T-helper 1 cell treated with Interleukin-12 subunit alpha and Interleukin-12 subunit beta and Interleukin-4 antibody, amounts not matched to agents 30 μg/mL and 1 μg/mL, for 36 hours (primary cell): ENCODE measurements at regions not wholly inside any gene's neighbourhood (a gene's known extent, or its start where the extent isn't known, plus 50 kb on each side); places are given as distances from the start of the nearest gene placed in this dataset.

Experiments
- H3K27ac Mint-ChIP-seq: one replicate; pipeline ENCODE4 v1.8.0; 2021; ENCODE audit warnings: mild to moderate bottlenecking, mixed read lengths
- H3K27me3 Mint-ChIP-seq: one replicate; pipeline ENCODE4 v1.8.0; 2021; ENCODE audit warnings: low read depth, mixed read lengths
- H3K36me3 Mint-ChIP-seq: one replicate; pipeline ENCODE4 v1.8.0; 2021; ENCODE audit warnings: low read depth, mixed read lengths
- H3K4me1 Mint-ChIP-seq: one replicate; pipeline ENCODE4 v1.8.0; 2021; ENCODE audit warnings: low read depth, mixed read lengths
- H3K4me3 Mint-ChIP-seq: one replicate; pipeline ENCODE4 v1.8.0; 2021; ENCODE audit warnings: mild to moderate bottlenecking, moderate library complexity, mixed read lengths
- H3K9me3 Mint-ChIP-seq: one replicate; pipeline ENCODE4 v1.8.0; 2021; ENCODE audit warnings: mixed read lengths

- no peaks in the 10 kb centered on the region for H3K4me1 Mint-ChIP-seq
- H3K27ac Mint-ChIP-seq: no peak overlapping the region
- H3K4me3 Mint-ChIP-seq: no peak overlapping the region
- H3K36me3 Mint-ChIP-seq: no peaks in the 10 kb centered on the region
- H3K9me3 Mint-ChIP-seq: peaks cover 11% of the 10 kb centered on the region
- H3K27me3 Mint-ChIP-seq: no peaks in the 10 kb centered on the region
Measured at GRCh38 chr22:47582067-47582466, 819.6 kb downstream of the TBC1D22A start.

GRCh38 chr22:47580121-47580520 lies 817.7 kb downstream of the TBC1D22A start:
- peaks cover 11% of the 10 kb centered on the region for H3K9me3 Mint-ChIP-seq
- H3K4me3 Mint-ChIP-seq: no peak overlapping the region
- H3K36me3 Mint-ChIP-seq: no peaks in the 10 kb centered on the region
- no peaks in the 10 kb centered on the region for H3K4me1 Mint-ChIP-seq
- H3K27ac Mint-ChIP-seq: no peak overlapping the region
- H3K27me3 Mint-ChIP-seq: no peaks in the 10 kb centered on the region

- Mint-ChIP-seq H3K9me3 (peaks cover 6% of the 10 kb centered on the region), H3K4me3 (no peak overlapping the region), H3K27me3 (no peaks in the 10 kb centered on the region), H3K27ac (no peak overlapping the region), H3K36me3 (no peaks in the 10 kb centered on the region), H3K4me1 (no peaks in the 10 kb centered on the region)
Measured at GRCh38 chr22:47576908-47577307, 814.5 kb downstream of the TBC1D22A start.

GRCh38 chr22:47575291-47575690 lies 812.8 kb downstream of the TBC1D22A start:
- Mint-ChIP-seq H3K4me3 (no peak overlapping the region), H3K27me3 (no peaks in the 10 kb centered on the region), H3K36me3 (no peaks in the 10 kb centered on the region), H3K4me1 (no peaks in the 10 kb centered on the region), H3K9me3 (peaks cover 2% of the 10 kb centered on the region), H3K27ac (no peak overlapping the region)

GRCh38 chr22:47574556-47574955 lies 812.1 kb downstream of the TBC1D22A start:
- Mint-ChIP-seq H3K27ac (no peak overlapping the region), H3K4me1 (no peaks in the 10 kb centered on the region), H3K27me3 (no peaks in the 10 kb centered on the region), H3K4me3 (no peak overlapping the region), H3K9me3 (no peaks in the 10 kb centered on the region), H3K36me3 (no peaks in the 10 kb centered on the region)

- H3K9me3 Mint-ChIP-seq: no peaks in the 10 kb centered on the region
- H3K27me3 Mint-ChIP-seq: no peaks in the 10 kb centered on the region
- no peak overlapping the region for H3K4me3 Mint-ChIP-seq
- no peaks in the 10 kb centered on the region for H3K36me3 Mint-ChIP-seq
- no peaks in the 10 kb centered on the region for H3K4me1 Mint-ChIP-seq
- no peak overlapping the region for H3K27ac Mint-ChIP-seq
Measured at GRCh38 chr22:47573141-47573540, 810.7 kb downstream of the TBC1D22A start.

GRCh38 chr22:47572443-47572842 lies 810.0 kb downstream of the TBC1D22A start:
- Mint-ChIP-seq H3K4me1 (no peaks in the 10 kb centered on the region), H3K27me3 (no peaks in the 10 kb centered on the region), H3K36me3 (no peaks in the 10 kb centered on the region), H3K9me3 (no peaks in the 10 kb centered on the region), H3K27ac (no peak overlapping the region), H3K4me3 (no peak overlapping the region)

- no peaks in the 10 kb centered on the region for H3K36me3 Mint-ChIP-seq
- no peaks in the 10 kb centered on the region for H3K27me3 Mint-ChIP-seq
- H3K4me1 Mint-ChIP-seq: no peaks in the 10 kb centered on the region
- H3K27ac Mint-ChIP-seq: no peak overlapping the region
- H3K9me3 Mint-ChIP-seq: no peaks in the 10 kb centered on the region
- no peak overlapping the region for H3K4me3 Mint-ChIP-seq
Measured at GRCh38 chr22:47571616-47572015, 809.2 kb downstream of the TBC1D22A start.

- Mint-ChIP-seq H3K4me3 (no peak overlapping the region), H3K4me1 (no peaks in the 10 kb centered on the region), H3K27me3 (no peaks in the 10 kb centered on the region), H3K9me3 (no peaks in the 10 kb centered on the region), H3K27ac (no peak overlapping the region), H3K36me3 (no peaks in the 10 kb centered on the region)
Measured at GRCh38 chr22:47570851-47571250, 808.4 kb downstream of the TBC1D22A start.

- no peaks in the 10 kb centered on the region for H3K4me1 Mint-ChIP-seq
- no peaks in the 10 kb centered on the region for H3K36me3 Mint-ChIP-seq
- H3K27me3 Mint-ChIP-seq: no peaks in the 10 kb centered on the region
- H3K27ac Mint-ChIP-seq: no peak overlapping the region
- no peak overlapping the region for H3K4me3 Mint-ChIP-seq
- H3K9me3 Mint-ChIP-seq: no peaks in the 10 kb centered on the region
Measured at GRCh38 chr22:47570300-47570685, 807.8 kb downstream of the TBC1D22A start.

- Mint-ChIP-seq H3K9me3 (no peaks in the 10 kb centered on the region), H3K4me3 (no peak overlapping the region), H3K27me3 (no peaks in the 10 kb centered on the region), H3K27ac (no peak overlapping the region), H3K4me1 (no peaks in the 10 kb centered on the region), H3K36me3 (no peaks in the 10 kb centered on the region)
Measured at GRCh38 chr22:47569389-47570299, 807.2 kb downstream of the TBC1D22A start.

- Mint-ChIP-seq H3K27ac (no peak overlapping the region), H3K36me3 (no peaks in the 10 kb centered on the region), H3K4me3 (no peak overlapping the region), H3K4me1 (no peaks in the 10 kb centered on the region), H3K9me3 (no peaks in the 10 kb centered on the region), H3K27me3 (no peaks in the 10 kb centered on the region)
Measured at GRCh38 chr22:47568700-47569099, 806.2 kb downstream of the TBC1D22A start.

- Mint-ChIP-seq H3K9me3 (no peaks in the 10 kb centered on the region), H3K4me3 (no peak overlapping the region), H3K4me1 (no peaks in the 10 kb centered on the region), H3K27me3 (no peaks in the 10 kb centered on the region), H3K27ac (no peak overlapping the region), H3K36me3 (no peaks in the 10 kb centered on the region)
Measured at GRCh38 chr22:47567126-47568090, 805.0 kb downstream of the TBC1D22A start.

GRCh38 chr22:47566491-47566890 lies 804.0 kb downstream of the TBC1D22A start:
- Mint-ChIP-seq H3K36me3 (no peaks in the 10 kb centered on the region), H3K9me3 (no peaks in the 10 kb centered on the region), H3K27me3 (no peaks in the 10 kb centered on the region), H3K27ac (no peak overlapping the region), H3K4me3 (no peak overlapping the region), H3K4me1 (no peaks in the 10 kb centered on the region)

- Mint-ChIP-seq H3K4me3 (no peak overlapping the region), H3K27ac (no peak overlapping the region)
Measured at GRCh38 chr22:47565607-47566006, 803.2 kb downstream of the TBC1D22A start.

More at GRCh38 chr22:47565607-47566006, 803.2 kb downstream of the TBC1D22A start:
- H3K36me3 Mint-ChIP-seq: no peaks in the 10 kb centered on the region
- H3K27me3 Mint-ChIP-seq: no peaks in the 10 kb centered on the region
- no peaks in the 10 kb centered on the region for H3K9me3 Mint-ChIP-seq
- H3K4me1 Mint-ChIP-seq: no peaks in the 10 kb centered on the region
